ENCODE measurements at regions not wholly inside any gene's neighbourhood (a gene's known extent, or its start where the extent isn't known, plus 50 kb on each side); places are given as distances from the start of the nearest gene placed in this dataset.

- TF ChIP-seq ZFX (IDR thresholded peaks at IDR 0.05), result no peak
- TF ChIP-seq, protein P1, sequence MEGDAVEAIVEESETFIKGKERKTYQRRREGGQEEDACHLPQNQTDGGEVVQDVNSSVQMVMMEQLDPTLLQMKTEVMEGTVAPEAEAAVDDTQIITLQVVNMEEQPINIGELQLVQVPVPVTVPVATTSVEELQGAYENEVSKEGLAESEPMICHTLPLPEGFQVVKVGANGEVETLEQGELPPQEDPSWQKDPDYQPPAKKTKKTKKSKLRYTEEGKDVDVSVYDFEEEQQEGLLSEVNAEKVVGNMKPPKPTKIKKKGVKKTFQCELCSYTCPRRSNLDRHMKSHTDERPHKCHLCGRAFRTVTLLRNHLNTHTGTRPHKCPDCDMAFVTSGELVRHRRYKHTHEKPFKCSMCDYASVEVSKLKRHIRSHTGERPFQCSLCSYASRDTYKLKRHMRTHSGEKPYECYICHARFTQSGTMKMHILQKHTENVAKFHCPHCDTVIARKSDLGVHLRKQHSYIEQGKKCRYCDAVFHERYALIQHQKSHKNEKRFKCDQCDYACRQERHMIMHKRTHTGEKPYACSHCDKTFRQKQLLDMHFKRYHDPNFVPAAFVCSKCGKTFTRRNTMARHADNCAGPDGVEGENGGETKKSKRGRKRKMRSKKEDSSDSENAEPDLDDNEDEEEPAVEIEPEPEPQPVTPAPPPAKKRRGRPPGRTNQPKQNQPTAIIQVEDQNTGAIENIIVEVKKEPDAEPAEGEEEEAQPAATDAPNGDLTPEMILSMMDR (conservative IDR thresholded peaks at IDR 0.05), result no peak
Observed at GRCh38 chr3:168498194-168498593, 402.5 kb upstream of the GOLIM4 start.
